ENCODE measurements at regions not wholly inside any gene's neighbourhood (a gene's known extent, or its start where the extent isn't known, plus 50 kb on each side); places are given as distances from the start of the nearest gene placed in this dataset.

GRCh38 chr20:43295781-43296180 lies 106.1 kb upstream of the PTPRT start:
- Histone ChIP-seq H3K27ac (ENCODE audit: low read length) (no peak overlapping the region), H3K27me3 (ENCODE audit: low read length) (0 out of 2 replicates have a peak, but pooled peaks cover 19% of the 10 kb centered on the region), H2AFZ (ENCODE audit: low read length) (no peak overlapping the region), H3K4me1 (ENCODE audit: insufficient read depth, low read length) (no peaks in the 10 kb centered on the region), H3K4me2 (ENCODE audit: low read length) (no peak overlapping the region), H3K9me3 (ENCODE audit: low read length) (no peaks in the 10 kb centered on the region), H3K79me2 (ENCODE audit: low read length) (no peaks in the 10 kb centered on the region), H3F3A (ENCODE audit: low read length, unreplicated experiment) (no peaks in the 10 kb centered on the region), H4K20me1 (ENCODE audit: low read length) (no peaks in the 10 kb centered on the region), H3K9ac (ENCODE audit: low read length) (no peak overlapping the region), H3K4me3 (ENCODE audit: low read length) (no peak overlapping the region), H3K36me3 (ENCODE audit: low read depth, low read length) (no peaks in the 10 kb centered on the region), H3K9me2 (replicated peaks; ENCODE audit: low read length) (no peaks in the 10 kb centered on the region)
- ChIA-PET CTCF (no interaction called here), POLR2A (ENCODE audit: unreplicated experiment) (no interaction called here)
- TF ChIP-seq EZH2 (IDR thresholded peaks at IDR 0.05; ENCODE audit: low read length, unreplicated experiment): no peak
- DNase-seq (no peak), ATAC-seq (no peak)
- no TSS peak for BruUV-seq (replicated peaks)
- intact Hi-C loops (cut with micrococcal nuclease): no loop called here

GRCh38 chr20:43295263-43295662 lies 105.6 kb upstream of the PTPRT start:
- H3K4me1 ChIP-seq (ENCODE audit: insufficient read depth, low read length): no peaks in the 10 kb centered on the region
- H3K36me3 ChIP-seq (ENCODE audit: low read depth, low read length): no peaks in the 10 kb centered on the region
- ChIA-PET CTCF (no interaction called here), POLR2A (ENCODE audit: unreplicated experiment) (no interaction called here)
- H3K27ac ChIP-seq (ENCODE audit: low read length): no peak overlapping the region
- no peaks in the 10 kb centered on the region for H3F3A ChIP-seq (ENCODE audit: low read length, unreplicated experiment)
- H3K9me3 ChIP-seq (ENCODE audit: low read length): no peaks in the 10 kb centered on the region
- DNase-seq (no peak), ATAC-seq (no peak)
- H3K79me2 ChIP-seq (ENCODE audit: low read length): no peaks in the 10 kb centered on the region
- no peak overlapping the region for H3K4me3 ChIP-seq (ENCODE audit: low read length)
- no peak overlapping the region for H3K9ac ChIP-seq (ENCODE audit: low read length)
- H3K4me2 ChIP-seq (ENCODE audit: low read length): no peak overlapping the region
- TF ChIP-seq EZH2phosphoT487 (IDR thresholded peaks at IDR 0.05; ENCODE audit: borderline replicate concordance, low read length) (no peak), EZH2 (IDR thresholded peaks at IDR 0.05; ENCODE audit: low read length, unreplicated experiment) (no peak), CTCF (conservative IDR thresholded peaks at IDR 0.05; ENCODE audit: low read depth, low read length) (no peak)
- 0 out of 2 replicates have a peak, but pooled peaks cover 19% of the 10 kb centered on the region for H3K27me3 ChIP-seq (ENCODE audit: low read length)
- BruUV-seq (replicated peaks): no TSS peak
- no peaks in the 10 kb centered on the region for H3K9me2 ChIP-seq (replicated peaks; ENCODE audit: low read length)
- intact Hi-C loops (cut with micrococcal nuclease): no loop called here
- H4K20me1 ChIP-seq (ENCODE audit: low read length): no peaks in the 10 kb centered on the region
- no peak overlapping the region for H2AFZ ChIP-seq (ENCODE audit: low read length)

- no peaks in the 10 kb centered on the region for H3F3A ChIP-seq (ENCODE audit: low read length, unreplicated experiment)
- no peak overlapping the region for H3K4me2 ChIP-seq (ENCODE audit: low read length)
- CTCF ChIA-PET: no interaction called here
- intact Hi-C loops (cut with micrococcal nuclease): no loop called here
- no peaks in the 10 kb centered on the region for H3K79me2 ChIP-seq (ENCODE audit: low read length)
- POLR2A ChIA-PET (ENCODE audit: unreplicated experiment): no interaction called here
- H3K27ac ChIP-seq (ENCODE audit: low read length): no peak overlapping the region
- TF ChIP-seq CTCF (conservative IDR thresholded peaks at IDR 0.05; ENCODE audit: low read depth, low read length) (no peak), EZH2 (IDR thresholded peaks at IDR 0.05; ENCODE audit: low read length, unreplicated experiment) (no peak), EZH2phosphoT487 (IDR thresholded peaks at IDR 0.05; ENCODE audit: borderline replicate concordance, low read length) (no peak)
- no TSS peak for BruUV-seq (replicated peaks)
- H3K4me3 ChIP-seq (ENCODE audit: low read length): no peak overlapping the region
- no peaks in the 10 kb centered on the region for H3K9me2 ChIP-seq (replicated peaks; ENCODE audit: low read length)
- H3K9me3 ChIP-seq (ENCODE audit: low read length): no peaks in the 10 kb centered on the region
- no peak for ATAC-seq
- no peak overlapping the region for H3K9ac ChIP-seq (ENCODE audit: low read length)
- H4K20me1 ChIP-seq (ENCODE audit: low read length): no peaks in the 10 kb centered on the region
- DNase-seq: no peak
- H3K36me3 ChIP-seq (ENCODE audit: low read depth, low read length): no peaks in the 10 kb centered on the region
- H2AFZ ChIP-seq (ENCODE audit: low read length): no peak overlapping the region
- H3K4me1 ChIP-seq (ENCODE audit: insufficient read depth, low read length): no peaks in the 10 kb centered on the region
- H3K27me3 ChIP-seq (ENCODE audit: low read length): 0 out of 2 replicates have a peak, but pooled peaks cover 19% of the 10 kb centered on the region
Measured at GRCh38 chr20:43294031-43294430, 104.3 kb upstream of the PTPRT start.
